ENCODE measurements at regions not wholly inside any gene's neighbourhood (a gene's known extent, or its start where the extent isn't known, plus 50 kb on each side); places are given as distances from the start of the nearest gene placed in this dataset.

GRCh38 chr2:150136893-150137292, 350.6 kb downstream of the RND3 start:
- no peak for TF ChIP-seq POLR2A (IDR thresholded peaks at IDR 0.05)
- TF ChIP-seq, protein P1, sequence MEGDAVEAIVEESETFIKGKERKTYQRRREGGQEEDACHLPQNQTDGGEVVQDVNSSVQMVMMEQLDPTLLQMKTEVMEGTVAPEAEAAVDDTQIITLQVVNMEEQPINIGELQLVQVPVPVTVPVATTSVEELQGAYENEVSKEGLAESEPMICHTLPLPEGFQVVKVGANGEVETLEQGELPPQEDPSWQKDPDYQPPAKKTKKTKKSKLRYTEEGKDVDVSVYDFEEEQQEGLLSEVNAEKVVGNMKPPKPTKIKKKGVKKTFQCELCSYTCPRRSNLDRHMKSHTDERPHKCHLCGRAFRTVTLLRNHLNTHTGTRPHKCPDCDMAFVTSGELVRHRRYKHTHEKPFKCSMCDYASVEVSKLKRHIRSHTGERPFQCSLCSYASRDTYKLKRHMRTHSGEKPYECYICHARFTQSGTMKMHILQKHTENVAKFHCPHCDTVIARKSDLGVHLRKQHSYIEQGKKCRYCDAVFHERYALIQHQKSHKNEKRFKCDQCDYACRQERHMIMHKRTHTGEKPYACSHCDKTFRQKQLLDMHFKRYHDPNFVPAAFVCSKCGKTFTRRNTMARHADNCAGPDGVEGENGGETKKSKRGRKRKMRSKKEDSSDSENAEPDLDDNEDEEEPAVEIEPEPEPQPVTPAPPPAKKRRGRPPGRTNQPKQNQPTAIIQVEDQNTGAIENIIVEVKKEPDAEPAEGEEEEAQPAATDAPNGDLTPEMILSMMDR (IDR thresholded peaks at IDR 0.05) = no peak
